IMR-90 (cell line): ENCODE measurements at regions not wholly inside any gene's neighbourhood (a gene's known extent, or its start where the extent isn't known, plus 50 kb on each side); places are given as distances from the start of the nearest gene placed in this dataset.

ENCODE experiments used
- CHD1 ChIP-seq: IDR thresholded peaks from 2 replicates; pipeline ENCODE4 v1.6.1; 2012; ENCODE audit warnings: low read depth, low read length, improper control_type of control experiment
- CTCF ChIP-seq: conservative IDR thresholded peaks from 2 replicates; pipeline ENCODE4 v1.5.1; 2012; ENCODE audit warnings: mild to moderate bottlenecking, low read depth, low read length, improper control_type of control experiment
- FOS ChIP-seq: fragments of 150-350 bp; IDR thresholded peaks from 2 replicates; pipeline ENCODE4 v1.6.1; 2016; ENCODE audit warnings: low read depth, low read length
- MAFK ChIP-seq: IDR thresholded peaks from 2 replicates; pipeline ENCODE4 v1.6.1; 2012; ENCODE audit warnings: low read depth, low read length, improper control_type of control experiment
- MAZ ChIP-seq: IDR thresholded peaks from 2 replicates; pipeline ENCODE4 v1.6.1; 2012; ENCODE audit warnings: low read depth, mild to moderate bottlenecking, low read length, improper control_type of control experiment, moderate library complexity, borderline replicate concordance
- NFE2L2 ChIP-seq: fragments of 150-350 bp; IDR thresholded peaks from 2 replicates; pipeline ENCODE4 v1.6.1; 2016; ENCODE audit warnings: low read depth, mild to moderate bottlenecking, low read length
- POLR2A ChIP-seq: IDR thresholded peaks from 2 replicates; pipeline ENCODE4 v1.6.1; 2012; ENCODE audit warnings: mild to moderate bottlenecking, low read depth, low read length
- RAD21 ChIP-seq: IDR thresholded peaks from 2 replicates; pipeline ENCODE4 v1.6.1; 2012; ENCODE audit warnings: low read length, improper control_type of control experiment
- RCOR1 ChIP-seq: IDR thresholded peaks from 2 replicates; pipeline ENCODE4 v1.6.1; 2012; ENCODE audit warnings: mild to moderate bottlenecking, low read length, improper control_type of control experiment; ENCODE audit not compliant: insufficient replicate concordance
- RFX5 ChIP-seq: IDR thresholded peaks from 2 replicates; pipeline ENCODE4 v1.8.0; 2012; ENCODE audit warnings: low read depth, mild to moderate bottlenecking, low read length, moderate library complexity
- SMC3 ChIP-seq: fragments of 150-350 bp; IDR thresholded peaks from 2 replicates; pipeline ENCODE4 v1.6.1; 2016; ENCODE audit warnings: low read depth, mild to moderate bottlenecking, antibody characterized with exemption, low read length, moderate library complexity
- TF ChIP-seq, protein P1 (sequence below): fragments of 150-350 bp; IDR thresholded peaks from 2 replicates; pipeline ENCODE4 v1.6.1; 2017; ENCODE audit warnings: mild to moderate bottlenecking, antibody characterized with exemption, low read length, low read depth
- TF ChIP-seq, protein P2 (sequence below): fragments of 150-350 bp; IDR thresholded peaks from 2 replicates; pipeline ENCODE4 v1.6.1; 2016; ENCODE audit warnings: low read depth, mild to moderate bottlenecking, low read length, moderate library complexity, borderline replicate concordance

- no peak for TF ChIP-seq POLR2A
- no peak for TF ChIP-seq CTCF
- no peak for TF ChIP-seq SMC3
- no peak for TF ChIP-seq MAFK
- no peak for TF ChIP-seq MAZ
- TF ChIP-seq RFX5: no peak
- no peak for TF ChIP-seq CHD1
- no peak for TF ChIP-seq RCOR1
- TF ChIP-seq, protein P1, sequence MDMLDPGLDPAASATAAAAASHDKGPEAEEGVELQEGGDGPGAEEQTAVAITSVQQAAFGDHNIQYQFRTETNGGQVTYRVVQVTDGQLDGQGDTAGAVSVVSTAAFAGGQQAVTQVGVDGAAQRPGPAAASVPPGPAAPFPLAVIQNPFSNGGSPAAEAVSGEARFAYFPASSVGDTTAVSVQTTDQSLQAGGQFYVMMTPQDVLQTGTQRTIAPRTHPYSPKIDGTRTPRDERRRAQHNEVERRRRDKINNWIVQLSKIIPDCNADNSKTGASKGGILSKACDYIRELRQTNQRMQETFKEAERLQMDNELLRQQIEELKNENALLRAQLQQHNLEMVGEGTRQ: no peak
- TF ChIP-seq RAD21: no peak
- no peak for TF ChIP-seq NFE2L2
- TF ChIP-seq FOS: no peak
- TF ChIP-seq, protein P2, sequence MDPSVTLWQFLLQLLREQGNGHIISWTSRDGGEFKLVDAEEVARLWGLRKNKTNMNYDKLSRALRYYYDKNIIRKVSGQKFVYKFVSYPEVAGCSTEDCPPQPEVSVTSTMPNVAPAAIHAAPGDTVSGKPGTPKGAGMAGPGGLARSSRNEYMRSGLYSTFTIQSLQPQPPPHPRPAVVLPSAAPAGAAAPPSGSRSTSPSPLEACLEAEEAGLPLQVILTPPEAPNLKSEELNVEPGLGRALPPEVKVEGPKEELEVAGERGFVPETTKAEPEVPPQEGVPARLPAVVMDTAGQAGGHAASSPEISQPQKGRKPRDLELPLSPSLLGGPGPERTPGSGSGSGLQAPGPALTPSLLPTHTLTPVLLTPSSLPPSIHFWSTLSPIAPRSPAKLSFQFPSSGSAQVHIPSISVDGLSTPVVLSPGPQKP: no peak
These were observed 55.9 kb upstream of the THOC2 start for GRCh38 chrX:123788744-123789143.
